Suprapubic skin (tissue), 4 donors: ENCODE measurements at regions not wholly inside any gene's neighbourhood (a gene's known extent, or its start where the extent isn't known, plus 50 kb on each side); places are given as distances from the start of the nearest gene placed in this dataset.

Experiments
- DNase-seq, 2 donors: peaks; one replicate each; pipeline ENCODE4 v3.0.0-alpha.2; 2019; ENCODE audit warnings: low spot score in 2 of 2
- H3K27ac ChIP-seq: fragments of 200-600 bp; sonication (generic); one replicate; pipeline ENCODE4 v1.5.1; 2019
- H3K27me3 ChIP-seq: fragments of 200-600 bp; sonication (generic); one replicate; pipeline ENCODE4 v1.5.1; 2019
- H3K36me3 ChIP-seq: fragments of 200-600 bp; sonication (generic); one replicate; pipeline ENCODE4 v1.5.1; 2019
- H3K4me1 ChIP-seq: fragments of 200-600 bp; sonication (generic); one replicate; pipeline ENCODE4 v1.5.1; 2019
- H3K4me3 ChIP-seq: fragments of 200-600 bp; sonication (generic); one replicate; pipeline ENCODE4 v1.5.1; 2019; ENCODE audit warnings: mild to moderate bottlenecking
- H3K9me3 ChIP-seq: fragments of 200-600 bp; sonication (generic); one replicate; pipeline ENCODE4 v1.5.1; 2019
- CTCF ChIP-seq, 2 donors: fragments of 200-600 bp in 1 of 2; fragments of 450-650 bp in 1 of 2; sonication (generic) in 1 of 2; IDR thresholded peaks; one replicate each; pipeline ENCODE4 v1.5.1; 2016 to 2019; ENCODE audit warnings: antibody characterized with exemption in 2 of 2, mild to moderate bottlenecking in 1 of 2, moderate library complexity in 1 of 2
- EP300 ChIP-seq: sonication (generic); formaldehyde crosslinking; IDR thresholded peaks from one replicate; pipeline ENCODE4 v1.6.1; 2017; ENCODE audit warnings: antibody characterized with exemption
- POLR2A ChIP-seq, 2 donors: fragments of 450-650 bp; IDR thresholded peaks; one replicate each; pipeline ENCODE4 v1.6.1; 2017; ENCODE audit warnings: antibody characterized with exemption in 2 of 2, mild to moderate bottlenecking in 2 of 2, moderate library complexity in 2 of 2
- POLR2AphosphoS5 ChIP-seq, 3 donors: sonication (generic); formaldehyde crosslinking; IDR thresholded peaks; one replicate each; pipeline ENCODE4 v1.6.1; 2017; ENCODE audit warnings: antibody characterized with exemption in 3 of 3
- WGBS: methylation state at CpG from one replicate; pipeline ENCODE4 v1.1.5; 2018; 5-methylcytosine and 5-hydroxymethylcytosine counted together

GRCh38 chr22:22109693-22110466 lies 127.3 kb upstream of the TOP3B start:
- WGBS, result 90% methylated on average over 4 of the region's 4 CpGs
- no peak for DNase-seq

GRCh38 chr22:22106855-22107254 lies 124.3 kb upstream of the TOP3B start:
- no peaks in the 10 kb centered on the region for H3K36me3 ChIP-seq
- no peak for DNase-seq
- H3K4me1 ChIP-seq, result no peaks in the 10 kb centered on the region
- H3K27ac ChIP-seq, result no peak overlapping the region
- H3K9me3 ChIP-seq, result no peaks in the 10 kb centered on the region
- no peaks in the 10 kb centered on the region for H3K27me3 ChIP-seq
- no peak overlapping the region for H3K4me3 ChIP-seq
- no peak for TF ChIP-seq CTCF (IDR thresholded peaks at IDR 0.05)
- TF ChIP-seq POLR2AphosphoS5 (IDR thresholded peaks at IDR 0.05), result no peak
- TF ChIP-seq EP300, result no peak
- TF ChIP-seq POLR2A (IDR thresholded peaks at IDR 0.05), result no peak

More at GRCh38 chr22:22109693-22110466, 127.3 kb upstream of the TOP3B start:
- H3K27me3 ChIP-seq, result no peaks in the 10 kb centered on the region
- H3K4me1 ChIP-seq, result no peaks in the 10 kb centered on the region
- H3K4me3 ChIP-seq, result no peak overlapping the region
- H3K9me3 ChIP-seq, result no peaks in the 10 kb centered on the region
- H3K36me3 ChIP-seq, result no peaks in the 10 kb centered on the region
- TF ChIP-seq POLR2AphosphoS5 (IDR thresholded peaks at IDR 0.05), result no peak
- H3K27ac ChIP-seq, result no peak overlapping the region

GRCh38 chr22:22105364-22105763 lies 122.8 kb upstream of the TOP3B start:
- no peak for TF ChIP-seq EP300
- TF ChIP-seq POLR2AphosphoS5 (IDR thresholded peaks at IDR 0.05), result no peak
- no peak for TF ChIP-seq CTCF (IDR thresholded peaks at IDR 0.05)
- TF ChIP-seq POLR2A (IDR thresholded peaks at IDR 0.05), result no peak
- H3K4me3 ChIP-seq, result no peak overlapping the region
- H3K4me1 ChIP-seq, result no peaks in the 10 kb centered on the region
- no peak for DNase-seq
- WGBS, result 84% methylated on average over 2 of the region's 2 CpGs
- no peaks in the 10 kb centered on the region for H3K27me3 ChIP-seq
- no peaks in the 10 kb centered on the region for H3K36me3 ChIP-seq
- no peaks in the 10 kb centered on the region for H3K9me3 ChIP-seq
- H3K27ac ChIP-seq, result no peak overlapping the region

GRCh38 chr22:22103078-22103875 lies 120.7 kb upstream of the TOP3B start:
- H3K27ac ChIP-seq, result no peak overlapping the region
- no peaks in the 10 kb centered on the region for H3K9me3 ChIP-seq
- DNase-seq, result no peak
- H3K36me3 ChIP-seq, result no peaks in the 10 kb centered on the region
- TF ChIP-seq CTCF (IDR thresholded peaks at IDR 0.05) (peak in 1 of 2 donors; percentile 24), POLR2A (IDR thresholded peaks at IDR 0.05) (no peak), EP300 (no peak)
- H3K4me3 ChIP-seq, result no peak overlapping the region
- 69% methylated on average over 8 of the region's 8 CpGs for WGBS
- H3K4me1 ChIP-seq, result no peaks in the 10 kb centered on the region
- H3K27me3 ChIP-seq, result no peaks in the 10 kb centered on the region

- 73% methylated on average over 11 of the region's 11 CpGs for WGBS
- DNase-seq, result no peak
These were observed 117.5 kb upstream of the TOP3B start for GRCh38 chr22:22099833-22100812.

More at GRCh38 chr22:22099833-22100812, 117.5 kb upstream of the TOP3B start:
- H3K4me3 ChIP-seq, result no peak overlapping the region
- H3K9me3 ChIP-seq, result no peaks in the 10 kb centered on the region
- H3K27ac ChIP-seq, result no peak overlapping the region
- no peaks in the 10 kb centered on the region for H3K4me1 ChIP-seq
- no peak for TF ChIP-seq CTCF (IDR thresholded peaks at IDR 0.05)
- TF ChIP-seq POLR2AphosphoS5 (IDR thresholded peaks at IDR 0.05), result no peak
- TF ChIP-seq EP300, result no peak
- no peaks in the 10 kb centered on the region for H3K36me3 ChIP-seq
- no peaks in the 10 kb centered on the region for H3K27me3 ChIP-seq
